Natural killer cell (primary cell): ENCODE measurements at regions not wholly inside any gene's neighbourhood (a gene's known extent, or its start where the extent isn't known, plus 50 kb on each side); places are given as distances from the start of the nearest gene placed in this dataset.

Experiments used
- ATAC-seq, 3 donors: fragments of 150-1000 bp in 2 of 3; fragments of 200-7000 bp in 1 of 3; cut with Tn5 transposase; 1 replicate in 1 of 3; 2 replicates in 2 of 3; pipeline ENCODE4 v1.10.0; 2021; ENCODE audit warnings: mild to moderate bottlenecking in 2 of 3, moderate library complexity in 2 of 3
- DNase-seq, 2 donors: peaks; one replicate each; pipeline versions ENCODE4 v3.0.0 to v3.0.0-alpha.2; 2013 to 2021; ENCODE audit warnings: mixed read lengths in 1 of 2
- H3K27ac ChIP-seq: one replicate; pipeline ENCODE4 v1.5.1; 2013; ENCODE audit warnings: mild to moderate bottlenecking, low read length
- H3K27me3 ChIP-seq: one replicate; pipeline ENCODE4 v1.6.1; 2013; ENCODE audit warnings: low read length; ENCODE audit not compliant: control insufficient read depth, insufficient read depth
- H3K36me3 ChIP-seq: one replicate; pipeline ENCODE4 v1.6.1; 2013; ENCODE audit warnings: low read length; ENCODE audit not compliant: control insufficient read depth, insufficient read depth
- H3K4me1 ChIP-seq: one replicate; pipeline ENCODE4 v1.6.1; 2013; ENCODE audit warnings: low read length; ENCODE audit not compliant: control insufficient read depth, insufficient read depth
- H3K4me3 ChIP-seq: one replicate; pipeline ENCODE4 v1.5.1; 2013; ENCODE audit warnings: low read length
- H3K9me3 ChIP-seq: one replicate; pipeline ENCODE4 v1.6.1; 2013; ENCODE audit warnings: low read length; ENCODE audit not compliant: control insufficient read depth, insufficient read depth
- H3K27ac Mint-ChIP-seq, 2 donors: one replicate each; pipeline ENCODE4 v1.8.0; 2022; ENCODE audit warnings: mild to moderate bottlenecking in 2 of 2, mixed read lengths in 2 of 2, moderate library complexity in 1 of 2
- H3K27me3 Mint-ChIP-seq, 2 donors: one replicate each; pipeline ENCODE4 v1.8.0; 2022; ENCODE audit warnings: low read depth in 2 of 2, mixed read lengths in 2 of 2
- H3K36me3 Mint-ChIP-seq: one replicate; pipeline ENCODE4 v1.8.0; 2022; ENCODE audit warnings: mixed read lengths
- H3K4me1 Mint-ChIP-seq, 2 donors: one replicate each; pipeline ENCODE4 v1.8.0; 2022; ENCODE audit warnings: mixed read lengths in 2 of 2
- H3K4me3 Mint-ChIP-seq: one replicate; pipeline ENCODE4 v1.8.0; 2022; ENCODE audit warnings: mild to moderate bottlenecking, moderate library complexity, mixed read lengths
- H3K9me3 Mint-ChIP-seq, 2 donors: one replicate each; pipeline ENCODE4 v1.8.0; 2022; ENCODE audit warnings: mixed read lengths in 2 of 2
- WGBS: methylation state at CpG from one replicate; pipeline ENCODE4 v1.1.7; 2013; ENCODE audit warnings: missing lambda C conversion rate; ENCODE audit not compliant: insufficient coverage; 5-methylcytosine and 5-hydroxymethylcytosine counted together
- intact Hi-C: fragments of 100-400 bp; cut with micrococcal nuclease; formaldehyde crosslinking; loops from one replicate; pipeline ENCODE4 v1.14.2; 2022
- TF ChIP-seq, protein P1 (sequence below): fragments of 200-600 bp; IDR thresholded peaks from one replicate; pipeline ENCODE4 v1.8.0; 2022; ENCODE audit warnings: antibody characterized with exemption

DNA sequence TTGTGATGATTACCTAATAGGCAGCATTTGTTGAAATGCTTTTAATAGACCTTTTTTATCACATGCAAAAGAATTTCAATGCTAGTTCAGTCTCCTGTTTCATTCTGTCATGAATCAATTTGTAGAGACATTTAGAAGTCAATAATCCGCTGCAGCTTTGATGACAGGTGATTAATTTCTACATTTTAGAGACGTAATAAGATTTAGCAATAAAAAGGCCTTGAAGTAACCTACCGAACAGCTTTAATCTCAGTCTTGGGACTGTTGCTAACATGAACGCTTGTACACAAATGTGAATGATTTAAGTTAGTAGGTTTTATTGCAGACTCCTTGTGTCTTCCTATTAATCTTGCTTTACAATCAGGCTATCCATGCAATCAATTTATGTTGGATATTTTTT, 186.5 kb downstream of the MZT1 start:
- Mint-ChIP-seq H3K36me3 (no peaks in the 10 kb centered on the region), H3K9me3 (peaks cover 3 to 10% of the 10 kb centered on the region in 2 donors), H3K27ac (no peak overlapping the region), H3K4me1 (no peaks in the 10 kb centered on the region), H3K4me3 (no peak overlapping the region), H3K27me3 (no peaks in the 10 kb centered on the region)
- TF ChIP-seq, protein P1, sequence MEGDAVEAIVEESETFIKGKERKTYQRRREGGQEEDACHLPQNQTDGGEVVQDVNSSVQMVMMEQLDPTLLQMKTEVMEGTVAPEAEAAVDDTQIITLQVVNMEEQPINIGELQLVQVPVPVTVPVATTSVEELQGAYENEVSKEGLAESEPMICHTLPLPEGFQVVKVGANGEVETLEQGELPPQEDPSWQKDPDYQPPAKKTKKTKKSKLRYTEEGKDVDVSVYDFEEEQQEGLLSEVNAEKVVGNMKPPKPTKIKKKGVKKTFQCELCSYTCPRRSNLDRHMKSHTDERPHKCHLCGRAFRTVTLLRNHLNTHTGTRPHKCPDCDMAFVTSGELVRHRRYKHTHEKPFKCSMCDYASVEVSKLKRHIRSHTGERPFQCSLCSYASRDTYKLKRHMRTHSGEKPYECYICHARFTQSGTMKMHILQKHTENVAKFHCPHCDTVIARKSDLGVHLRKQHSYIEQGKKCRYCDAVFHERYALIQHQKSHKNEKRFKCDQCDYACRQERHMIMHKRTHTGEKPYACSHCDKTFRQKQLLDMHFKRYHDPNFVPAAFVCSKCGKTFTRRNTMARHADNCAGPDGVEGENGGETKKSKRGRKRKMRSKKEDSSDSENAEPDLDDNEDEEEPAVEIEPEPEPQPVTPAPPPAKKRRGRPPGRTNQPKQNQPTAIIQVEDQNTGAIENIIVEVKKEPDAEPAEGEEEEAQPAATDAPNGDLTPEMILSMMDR: no peak
- H3K4me1 ChIP-seq: no peaks in the 10 kb centered on the region
- no peaks in the 10 kb centered on the region for H3K27me3 ChIP-seq
- ATAC-seq: no peak
- 90% methylated on average over 4 of the region's 4 CpGs for WGBS
- intact Hi-C loops: no loop called here
- H3K4me3 ChIP-seq: no peak overlapping the region
- no peaks in the 10 kb centered on the region for H3K9me3 ChIP-seq
- no peak for DNase-seq
- no peak overlapping the region for H3K27ac ChIP-seq
- H3K36me3 ChIP-seq: no peaks in the 10 kb centered on the region

DNA sequence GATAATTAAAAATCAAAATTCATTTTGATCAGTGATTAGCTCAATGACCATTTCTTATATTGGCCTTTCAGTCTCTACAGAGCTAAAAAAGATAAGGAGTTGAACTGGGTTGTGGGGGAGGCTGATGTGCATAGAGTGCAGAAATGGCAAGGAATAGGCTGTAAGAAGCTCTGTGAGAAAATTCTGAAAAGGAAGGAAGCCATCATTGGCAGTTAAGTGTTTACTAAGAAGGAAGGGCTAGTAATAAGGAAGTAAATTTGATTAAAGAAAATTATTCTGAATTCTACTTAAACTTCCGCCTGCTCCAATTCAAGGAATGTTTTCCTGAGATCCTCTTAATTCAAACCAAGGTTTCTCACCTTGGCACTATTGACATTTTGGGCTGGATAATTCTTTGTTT, 187.5 kb downstream of the MZT1 start:
- Mint-ChIP-seq H3K4me1 (no peaks in the 10 kb centered on the region), H3K27me3 (no peaks in the 10 kb centered on the region), H3K36me3 (no peaks in the 10 kb centered on the region), H3K27ac (no peak overlapping the region), H3K4me3 (no peak overlapping the region), H3K9me3 (peaks cover 3 to 10% of the 10 kb centered on the region in 2 donors)
- Histone ChIP-seq H3K27me3 (no peaks in the 10 kb centered on the region), H3K4me1 (no peaks in the 10 kb centered on the region), H3K27ac (no peak overlapping the region), H3K9me3 (no peaks in the 10 kb centered on the region), H3K36me3 (no peaks in the 10 kb centered on the region), H3K4me3 (no peak overlapping the region)
- ATAC-seq (no peak), DNase-seq (no peak)
- intact Hi-C loops: no loop called here
- WGBS: no CpG with 5 or more reads among the region's 1 CpG
- TF ChIP-seq, protein P1: no peak

DNA sequence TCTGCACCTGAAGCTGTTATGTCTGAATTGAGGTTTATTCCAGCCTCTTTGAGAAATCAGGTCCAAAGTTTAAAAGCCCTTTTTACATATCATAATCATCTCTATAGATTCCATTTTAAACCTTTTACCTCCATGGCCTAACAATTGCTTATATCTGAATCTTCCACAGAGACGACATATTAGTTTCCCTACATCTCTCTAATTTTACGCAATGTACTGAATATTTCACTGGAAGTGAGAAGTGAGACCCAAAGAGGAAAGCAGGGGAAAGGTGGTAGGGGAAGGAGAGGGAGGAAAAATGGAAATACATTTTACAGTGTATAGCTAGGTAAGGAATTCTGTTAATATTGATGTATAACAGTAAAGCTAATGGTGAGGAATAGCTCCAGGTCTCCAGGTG, 189.6 kb downstream of the MZT1 start:
- Mint-ChIP-seq H3K4me1 (no peaks in the 10 kb centered on the region), H3K4me3 (no peak overlapping the region), H3K27me3 (no peaks in the 10 kb centered on the region), H3K36me3 (no peaks in the 10 kb centered on the region), H3K9me3 (peaks cover 0 to 4% of the 10 kb centered on the region in 2 donors), H3K27ac (no peak overlapping the region)
- Histone ChIP-seq H3K9me3 (no peaks in the 10 kb centered on the region), H3K36me3 (no peaks in the 10 kb centered on the region), H3K27ac (no peak overlapping the region), H3K4me3 (no peak overlapping the region), H3K4me1 (no peaks in the 10 kb centered on the region), H3K27me3 (no peaks in the 10 kb centered on the region)
- ATAC-seq (no peak), DNase-seq (no peak)
- TF ChIP-seq, protein P1: no peak
- WGBS: no CpG with 5 or more reads among the region's 2 CpGs
- intact Hi-C loops: no loop called here

DNA sequence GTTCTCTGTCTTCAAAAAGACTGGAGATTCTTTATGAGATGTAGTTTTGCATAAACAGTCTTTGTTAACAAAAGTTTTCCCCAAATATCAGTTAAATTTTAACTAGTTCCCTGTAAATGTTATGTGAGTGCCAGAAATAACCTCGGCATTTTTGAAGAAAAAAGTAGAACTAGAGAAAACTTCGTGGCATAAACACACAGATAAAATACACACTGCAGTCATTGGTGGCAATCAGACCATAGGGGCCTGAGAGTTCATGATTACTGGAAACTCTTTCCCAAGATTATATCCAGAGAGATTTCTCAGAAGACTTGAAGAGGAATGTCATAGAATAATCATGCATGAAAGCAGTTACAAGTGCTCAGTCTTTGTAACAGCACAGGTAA, 190.0 kb downstream of the MZT1 start:
- H3K4me1 Mint-ChIP-seq: no peaks in the 10 kb centered on the region
- Histone ChIP-seq H3K27ac (no peak overlapping the region), H3K4me3 (no peak overlapping the region), H3K36me3 (no peaks in the 10 kb centered on the region), H3K27me3 (no peaks in the 10 kb centered on the region), H3K9me3 (no peaks in the 10 kb centered on the region), H3K4me1 (no peaks in the 10 kb centered on the region)
- no peak overlapping the region for H3K4me3 Mint-ChIP-seq
- H3K36me3 Mint-ChIP-seq: no peaks in the 10 kb centered on the region
- intact Hi-C loops: no loop called here
- 79% methylated on average over 2 of the region's 2 CpGs for WGBS
- H3K27me3 Mint-ChIP-seq: no peaks in the 10 kb centered on the region
- TF ChIP-seq, protein P1: no peak
- DNase-seq: no peak
- ATAC-seq: no peak
- peaks cover 0 to 2% of the 10 kb centered on the region in 2 donors for H3K9me3 Mint-ChIP-seq
- no peak overlapping the region for H3K27ac Mint-ChIP-seq
